GM06990 (cell line): ENCODE measurements at regions not wholly inside any gene's neighbourhood (a gene's known extent, or its start where the extent isn't known, plus 50 kb on each side); places are given as distances from the start of the nearest gene placed in this dataset.

Experiments
- DNase-seq: peaks from one replicate; pipeline ENCODE4 v3.0.0-alpha.2; 2011; ENCODE audit not compliant: insufficient read length; ENCODE audit errors: extremely low read depth
- H3K27me3 ChIP-seq: replicated peaks from 2 replicates; pipeline ENCODE4 v1.6.0; 2011; ENCODE audit warnings: low read length; ENCODE audit not compliant: control insufficient read depth, insufficient read depth
- H3K36me3 ChIP-seq: 2 replicates; pipeline ENCODE4 v1.5.1; 2011; ENCODE audit warnings: low read length; ENCODE audit not compliant: control insufficient read depth, insufficient read depth
- H3K4me3 ChIP-seq: replicated peaks from 2 replicates; pipeline ENCODE4 v1.5.1; 2011; ENCODE audit warnings: low read depth, mild to moderate bottlenecking, control low read depth, low read length
- TF ChIP-seq, protein P1 (sequence below): IDR thresholded peaks from 2 replicates; pipeline ENCODE4 v1.5.1; 2011; ENCODE audit warnings: low read length, control low read depth, mild to moderate bottlenecking, inconsistent platforms; ENCODE audit not compliant: insufficient read depth, poor library complexity, severe bottlenecking

DNA sequence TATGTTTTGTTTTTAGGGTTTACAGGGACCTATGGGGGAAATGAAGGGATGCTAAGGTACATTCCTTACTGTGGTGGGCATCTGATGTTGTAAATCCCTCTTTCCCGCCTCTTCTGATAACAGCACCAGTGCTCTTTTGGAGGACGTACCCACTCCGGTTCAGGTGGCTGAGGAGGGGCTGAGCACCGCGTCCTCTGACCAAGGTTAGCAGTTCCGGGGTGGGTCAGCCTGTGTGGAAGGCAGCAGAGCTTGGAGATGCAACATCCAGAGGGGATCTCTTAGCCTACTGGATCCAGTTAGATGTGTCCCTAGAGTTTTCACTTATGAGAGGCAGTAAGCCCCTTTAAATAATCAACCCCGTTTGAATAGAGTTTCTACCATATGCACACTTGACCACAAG lies 135.3 kb upstream of the KCNG1 start:
- DNase-seq = no peak
- TF ChIP-seq, protein P1, sequence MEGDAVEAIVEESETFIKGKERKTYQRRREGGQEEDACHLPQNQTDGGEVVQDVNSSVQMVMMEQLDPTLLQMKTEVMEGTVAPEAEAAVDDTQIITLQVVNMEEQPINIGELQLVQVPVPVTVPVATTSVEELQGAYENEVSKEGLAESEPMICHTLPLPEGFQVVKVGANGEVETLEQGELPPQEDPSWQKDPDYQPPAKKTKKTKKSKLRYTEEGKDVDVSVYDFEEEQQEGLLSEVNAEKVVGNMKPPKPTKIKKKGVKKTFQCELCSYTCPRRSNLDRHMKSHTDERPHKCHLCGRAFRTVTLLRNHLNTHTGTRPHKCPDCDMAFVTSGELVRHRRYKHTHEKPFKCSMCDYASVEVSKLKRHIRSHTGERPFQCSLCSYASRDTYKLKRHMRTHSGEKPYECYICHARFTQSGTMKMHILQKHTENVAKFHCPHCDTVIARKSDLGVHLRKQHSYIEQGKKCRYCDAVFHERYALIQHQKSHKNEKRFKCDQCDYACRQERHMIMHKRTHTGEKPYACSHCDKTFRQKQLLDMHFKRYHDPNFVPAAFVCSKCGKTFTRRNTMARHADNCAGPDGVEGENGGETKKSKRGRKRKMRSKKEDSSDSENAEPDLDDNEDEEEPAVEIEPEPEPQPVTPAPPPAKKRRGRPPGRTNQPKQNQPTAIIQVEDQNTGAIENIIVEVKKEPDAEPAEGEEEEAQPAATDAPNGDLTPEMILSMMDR = no peak

DNA sequence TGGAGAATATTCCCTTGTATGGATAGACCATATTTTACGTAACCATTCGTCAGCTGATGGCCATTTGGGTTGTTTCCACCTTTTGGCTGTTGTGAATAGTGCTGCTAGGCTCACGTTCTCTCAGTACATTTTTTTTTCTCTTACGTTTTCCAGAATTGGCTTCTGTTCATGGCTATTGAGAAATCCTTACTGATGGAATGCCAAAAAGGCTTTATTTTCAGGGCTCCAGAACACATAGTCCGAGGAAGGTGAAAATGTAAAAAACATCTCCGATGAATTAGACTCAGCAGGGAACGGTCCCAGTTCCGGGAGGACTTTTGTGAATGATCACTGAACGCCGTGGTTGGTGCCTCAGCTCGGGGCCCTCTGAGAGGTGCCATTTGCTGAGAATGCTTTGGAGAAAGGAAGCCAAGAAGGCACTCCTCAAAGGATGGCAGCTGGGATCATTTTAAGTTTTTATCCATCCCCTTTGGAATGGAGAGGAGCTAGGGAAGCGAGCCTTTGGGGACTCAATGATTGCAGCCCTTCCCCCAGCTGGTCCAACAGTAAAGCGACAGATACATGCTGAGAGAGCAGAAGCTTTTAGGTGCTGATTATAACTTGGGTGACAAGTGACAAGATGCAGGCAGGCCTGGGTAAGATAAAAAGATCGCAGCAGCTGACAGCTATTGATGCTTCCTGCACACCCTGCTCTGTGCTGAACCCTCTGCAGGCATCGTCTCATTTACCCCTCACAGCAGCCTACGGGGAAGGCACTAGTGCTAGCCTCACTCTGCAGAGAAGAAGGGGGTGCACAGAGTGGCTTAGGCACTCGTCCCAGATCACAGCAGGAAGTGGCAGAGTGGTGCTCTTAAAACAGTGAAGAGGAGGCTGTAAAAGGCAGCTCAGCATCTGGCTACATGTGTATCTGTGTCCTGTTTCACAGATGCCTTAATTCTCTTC lies 133.4 kb upstream of the KCNG1 start:
- TF ChIP-seq, protein P1 = no peak
- peaks cover 2% of the 10 kb centered on the region for H3K27me3 ChIP-seq
- no peak overlapping the region for H3K4me3 ChIP-seq
- H3K36me3 ChIP-seq = no peaks in the 10 kb centered on the region
- DNase-seq = no peak

More for the DNA sequence above, 135.3 kb upstream of the KCNG1 start:
- Histone ChIP-seq H3K36me3 (no peaks in the 10 kb centered on the region), H3K27me3 (peaks cover 2% of the 10 kb centered on the region), H3K4me3 (no peak overlapping the region)

DNA sequence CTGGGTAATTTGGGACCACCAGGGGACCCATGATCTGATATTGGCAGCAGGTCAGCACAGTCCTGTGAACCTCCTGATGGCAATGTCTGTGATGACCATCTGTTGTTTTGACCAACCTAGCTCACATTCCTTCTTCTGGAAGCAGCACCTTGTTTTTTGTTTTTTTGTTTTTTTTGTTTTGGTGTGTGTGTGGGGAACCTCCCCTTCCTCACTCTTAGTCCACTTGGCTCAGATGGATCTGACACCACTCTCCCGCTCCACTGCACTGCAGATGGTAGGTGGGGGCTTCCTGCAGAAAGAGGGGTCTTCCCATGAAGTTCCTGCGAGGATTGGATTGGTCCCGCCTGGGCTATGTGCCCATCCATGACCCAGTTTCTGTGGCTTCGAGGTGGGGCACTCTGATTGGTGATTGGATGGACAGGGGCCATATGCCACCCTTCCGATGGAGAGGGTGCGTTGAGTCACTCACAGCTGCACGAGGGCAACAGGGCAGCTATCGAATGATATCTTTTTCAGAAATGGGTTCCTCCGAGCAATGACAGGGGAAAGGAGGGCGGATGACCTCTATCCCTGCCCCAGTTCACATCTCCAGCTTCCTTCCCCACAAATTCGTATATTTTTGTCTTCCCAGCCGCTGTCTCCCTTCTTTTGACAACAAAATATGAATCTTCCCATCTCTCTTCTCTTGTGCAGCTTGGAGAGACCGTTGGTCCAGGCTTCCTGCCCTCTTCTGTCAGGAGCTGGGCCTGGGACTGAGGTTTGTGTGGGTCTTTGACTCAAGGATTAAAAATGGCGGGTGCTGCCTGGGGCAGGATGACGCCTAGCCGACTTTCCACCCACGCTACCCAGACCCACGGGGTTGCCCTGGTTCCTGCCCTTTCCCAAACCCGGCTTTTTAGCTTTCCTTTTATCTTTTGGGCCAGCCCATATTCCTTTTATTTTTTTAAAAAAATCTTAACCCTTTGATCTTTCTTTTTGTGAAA lies 132.1 kb upstream of the KCNG1 start:
- no peak overlapping the region for H3K4me3 ChIP-seq
- TF ChIP-seq, protein P1 = no peak
- no peaks in the 10 kb centered on the region for H3K36me3 ChIP-seq
- DNase-seq = no peak
- H3K27me3 ChIP-seq = peaks cover 2% of the 10 kb centered on the region

DNA sequence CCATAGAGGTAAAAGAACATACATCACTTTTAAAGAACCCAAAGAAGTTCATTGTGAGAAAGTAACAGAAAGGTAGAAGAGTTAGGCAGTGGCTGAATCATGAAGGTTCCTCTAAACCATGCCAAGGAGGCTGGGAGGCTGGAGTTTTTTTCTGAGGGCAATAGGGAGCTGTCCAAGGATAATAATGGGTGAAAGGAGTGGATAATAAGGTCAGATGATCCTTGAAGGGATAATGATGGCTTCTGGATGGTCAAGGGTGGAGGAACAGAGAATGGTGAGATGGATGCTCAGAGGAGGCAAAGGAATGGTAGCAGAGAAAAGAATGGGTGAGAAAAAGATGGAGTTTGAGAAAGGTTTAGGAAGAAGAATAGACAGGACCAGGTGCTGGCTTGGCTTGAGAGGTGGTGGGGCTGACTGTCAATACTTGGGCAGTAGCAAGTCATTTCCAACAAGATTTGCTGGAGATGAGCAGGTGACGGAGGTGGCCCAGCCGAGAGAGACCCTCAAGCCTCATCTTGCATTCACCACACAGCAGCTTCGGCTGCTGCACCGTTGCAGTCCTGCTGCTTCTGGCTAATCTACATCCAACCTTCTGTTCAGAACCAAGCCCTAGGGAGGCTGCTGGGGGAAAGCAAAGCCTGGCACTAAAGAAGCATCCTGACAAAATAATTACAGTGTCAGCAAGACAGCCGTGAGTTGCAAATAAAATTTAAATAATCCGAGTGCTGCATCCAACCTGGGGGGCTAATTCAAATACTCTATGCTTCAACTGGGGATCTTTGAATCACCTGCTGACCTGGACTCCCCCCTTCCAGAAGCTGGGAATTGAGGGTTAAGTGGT lies 131.2 kb upstream of the KCNG1 start:
- Histone ChIP-seq H3K4me3 (no peak overlapping the region), H3K36me3 (no peaks in the 10 kb centered on the region), H3K27me3 (peaks cover 2% of the 10 kb centered on the region)
- TF ChIP-seq, protein P1 = no peak
- DNase-seq = no peak

DNA sequence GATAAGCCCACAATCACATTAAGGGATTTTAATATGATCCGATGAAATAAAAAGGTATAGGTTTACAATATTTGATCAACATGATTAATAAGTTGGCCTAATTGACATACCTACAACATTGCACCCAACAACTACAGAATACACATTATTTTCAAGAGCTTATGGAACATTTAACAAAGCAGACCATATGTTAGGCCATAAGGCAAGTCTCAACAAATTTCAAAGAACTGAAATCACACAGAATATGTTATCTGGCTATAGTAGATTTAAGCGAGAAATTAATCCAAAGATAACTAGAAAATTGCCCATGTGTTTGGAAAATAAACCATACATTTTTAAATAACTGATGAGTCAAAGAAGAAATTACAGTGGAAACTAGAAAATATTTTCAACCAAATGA lies 126.0 kb upstream of the KCNG1 start:
- DNase-seq = no peak

More for the DNA sequence above, 126.0 kb upstream of the KCNG1 start:
- TF ChIP-seq, protein P1 = no peak
- H3K36me3 ChIP-seq = no peaks in the 10 kb centered on the region
- no peak overlapping the region for H3K4me3 ChIP-seq
- H3K27me3 ChIP-seq = no peaks in the 10 kb centered on the region
